ENCODE measurements at regions not wholly inside any gene's neighbourhood (a gene's known extent, or its start where the extent isn't known, plus 50 kb on each side); places are given as distances from the start of the nearest gene placed in this dataset.

- TF ChIP-seq EZH2 (IDR thresholded peaks at IDR 0.05; ENCODE audit: borderline replicate concordance) (no peak), EZH2phosphoT487 (IDR thresholded peaks at IDR 0.05; ENCODE audit: low read depth, severe bottlenecking, unreplicated experiment) (no peak)
These were observed 63.8 kb upstream of the PABPC3 start for GRCh38 chr13:25032160-25032559.

All from hepatocyte (in vitro differentiated cells).